H4 (cell line): ENCODE measurements at regions not wholly inside any gene's neighbourhood (a gene's known extent, or its start where the extent isn't known, plus 50 kb on each side); places are given as distances from the start of the nearest gene placed in this dataset.

Experiments
- DNase-seq: peaks from one replicate; pipeline ENCODE4 v3.0.0-alpha.2; 2015; ENCODE audit warnings: low spot score

DNA sequence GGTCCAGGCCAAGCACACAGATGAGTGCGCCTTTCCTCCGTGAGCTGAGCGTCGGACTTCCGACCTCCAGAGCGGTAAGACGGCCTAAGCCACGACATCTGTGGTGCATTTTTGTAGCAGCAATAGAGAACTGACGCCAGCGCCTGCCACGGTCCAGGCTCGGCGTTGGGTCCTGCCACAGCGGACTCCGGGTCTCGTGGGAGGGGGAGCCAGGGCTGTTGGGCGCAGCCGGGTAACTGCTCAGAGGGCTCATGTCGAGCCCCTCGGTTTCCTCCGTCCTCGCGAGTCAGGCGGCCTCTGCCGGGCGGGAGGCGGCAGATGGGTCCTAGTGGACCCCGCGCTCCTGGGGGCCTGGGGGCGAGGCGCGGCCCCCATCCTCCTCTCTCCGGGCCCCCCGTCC, 216.1 kb downstream of the QKI start:
- DNase-seq, result no peak

DNA sequence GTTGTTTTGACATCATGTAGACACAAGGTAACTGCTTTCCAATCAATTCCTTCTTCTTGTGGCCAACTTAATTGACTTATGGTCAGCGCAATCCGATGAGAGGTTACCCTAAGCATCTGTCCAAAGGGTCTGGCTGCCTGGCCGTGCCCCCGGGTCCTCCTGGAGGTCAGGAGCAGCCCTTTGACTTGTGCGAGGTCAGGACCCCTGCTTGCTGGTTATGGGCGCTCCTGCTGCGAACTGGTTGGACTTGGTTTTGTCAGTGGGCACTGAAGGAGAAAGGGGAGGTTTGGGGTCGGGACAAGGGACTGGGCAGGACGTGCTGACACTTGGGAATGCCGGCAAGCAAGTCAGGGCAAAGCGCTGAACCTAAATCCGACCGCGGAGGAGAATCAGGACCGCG, 215.6 kb downstream of the QKI start:
- DNase-seq, result no peak
